GM12872 (cell line): ENCODE measurements at regions not wholly inside any gene's neighbourhood (a gene's known extent, or its start where the extent isn't known, plus 50 kb on each side); places are given as distances from the start of the nearest gene placed in this dataset.

Experiments
- TF ChIP-seq, protein P1 (sequence below): IDR thresholded peaks from 3 replicates; pipeline ENCODE4 v1.5.1; 2011; ENCODE audit warnings: low read depth, mild to moderate bottlenecking, low read length, moderate library complexity; ENCODE audit not compliant: insufficient read depth

GRCh38 chr9:26057050-26057449 is 378.8 kb upstream of the TUSC1 start:
- TF ChIP-seq, protein P1, sequence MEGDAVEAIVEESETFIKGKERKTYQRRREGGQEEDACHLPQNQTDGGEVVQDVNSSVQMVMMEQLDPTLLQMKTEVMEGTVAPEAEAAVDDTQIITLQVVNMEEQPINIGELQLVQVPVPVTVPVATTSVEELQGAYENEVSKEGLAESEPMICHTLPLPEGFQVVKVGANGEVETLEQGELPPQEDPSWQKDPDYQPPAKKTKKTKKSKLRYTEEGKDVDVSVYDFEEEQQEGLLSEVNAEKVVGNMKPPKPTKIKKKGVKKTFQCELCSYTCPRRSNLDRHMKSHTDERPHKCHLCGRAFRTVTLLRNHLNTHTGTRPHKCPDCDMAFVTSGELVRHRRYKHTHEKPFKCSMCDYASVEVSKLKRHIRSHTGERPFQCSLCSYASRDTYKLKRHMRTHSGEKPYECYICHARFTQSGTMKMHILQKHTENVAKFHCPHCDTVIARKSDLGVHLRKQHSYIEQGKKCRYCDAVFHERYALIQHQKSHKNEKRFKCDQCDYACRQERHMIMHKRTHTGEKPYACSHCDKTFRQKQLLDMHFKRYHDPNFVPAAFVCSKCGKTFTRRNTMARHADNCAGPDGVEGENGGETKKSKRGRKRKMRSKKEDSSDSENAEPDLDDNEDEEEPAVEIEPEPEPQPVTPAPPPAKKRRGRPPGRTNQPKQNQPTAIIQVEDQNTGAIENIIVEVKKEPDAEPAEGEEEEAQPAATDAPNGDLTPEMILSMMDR = no peak

DNA sequence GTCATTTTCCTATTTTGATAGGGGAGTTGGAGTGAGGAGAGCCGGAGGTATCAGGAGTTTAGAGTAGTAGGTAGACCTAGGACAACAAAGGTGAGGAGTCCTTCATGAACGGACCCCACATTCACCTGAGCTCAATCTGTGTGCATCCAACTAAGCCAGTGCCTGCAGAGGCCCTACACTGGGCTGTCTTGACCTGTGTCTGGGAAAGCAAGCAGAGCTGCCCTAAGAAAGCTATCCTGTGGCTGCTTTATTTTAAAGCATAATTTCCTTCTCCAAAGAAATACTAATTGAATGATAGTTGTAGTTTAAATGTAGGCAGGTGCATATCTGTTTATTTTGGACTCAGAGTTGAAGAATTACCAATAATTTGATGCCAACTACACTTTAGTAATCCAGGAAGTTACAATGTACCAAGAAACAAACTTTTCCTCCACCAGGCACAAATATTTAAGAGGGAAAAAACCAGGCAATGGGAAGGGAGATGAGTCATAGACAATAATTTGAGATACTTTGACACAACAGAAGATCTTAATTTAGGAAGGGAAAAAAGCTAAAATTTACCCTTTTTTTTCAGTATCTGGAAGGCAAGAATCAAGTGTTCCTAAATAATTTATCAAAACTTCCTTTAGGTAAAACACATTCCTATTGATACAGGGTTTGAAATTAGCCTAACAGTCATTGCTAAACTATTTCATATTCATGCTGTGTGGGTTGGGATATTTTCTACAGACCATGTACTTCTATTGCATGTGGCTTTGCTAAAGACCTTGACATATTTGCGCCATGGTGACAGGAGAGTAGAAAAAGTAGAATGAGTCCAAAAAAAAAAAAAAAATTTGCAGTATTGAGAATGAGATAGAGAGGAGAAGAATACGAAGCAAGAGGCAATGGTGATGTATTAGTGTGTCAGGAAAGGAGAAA is 376.6 kb upstream of the TUSC1 start:
- TF ChIP-seq, protein P1 = no peak

GRCh38 chr9:26053954-26054353 is 375.7 kb upstream of the TUSC1 start:
- TF ChIP-seq, protein P1 = no peak

- TF ChIP-seq, protein P1 = no peak
Measured at GRCh38 chr9:26043431-26043830, 365.2 kb upstream of the TUSC1 start.

- TF ChIP-seq, protein P1 = no peak
Measured at GRCh38 chr9:26034786-26035185, 356.5 kb upstream of the TUSC1 start.

DNA sequence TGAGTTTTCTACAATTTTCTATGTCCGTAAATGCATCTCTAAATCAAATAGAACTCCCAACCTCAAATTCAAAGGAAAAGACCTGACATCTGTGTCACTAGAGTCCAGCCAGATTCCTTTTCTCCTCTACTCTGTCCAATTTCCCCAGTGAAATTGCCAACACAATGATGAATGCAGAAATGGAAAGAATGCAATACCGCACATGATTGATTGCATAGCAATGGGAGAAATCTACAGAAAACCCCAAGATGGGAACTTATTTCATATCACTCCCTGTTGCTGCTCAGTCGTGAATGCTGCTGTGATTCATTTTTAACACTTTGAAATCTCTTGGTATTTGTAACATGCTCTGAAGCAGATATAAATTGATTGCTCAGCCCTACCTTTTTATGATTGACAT is 355.1 kb upstream of the TUSC1 start:
- TF ChIP-seq, protein P1 = no peak

- TF ChIP-seq, protein P1 = no peak
Measured at GRCh38 chr9:26026423-26027100, 348.3 kb upstream of the TUSC1 start.
